ENCODE measurements at regions not wholly inside any gene's neighbourhood (a gene's known extent, or its start where the extent isn't known, plus 50 kb on each side); places are given as distances from the start of the nearest gene placed in this dataset.

DNA sequence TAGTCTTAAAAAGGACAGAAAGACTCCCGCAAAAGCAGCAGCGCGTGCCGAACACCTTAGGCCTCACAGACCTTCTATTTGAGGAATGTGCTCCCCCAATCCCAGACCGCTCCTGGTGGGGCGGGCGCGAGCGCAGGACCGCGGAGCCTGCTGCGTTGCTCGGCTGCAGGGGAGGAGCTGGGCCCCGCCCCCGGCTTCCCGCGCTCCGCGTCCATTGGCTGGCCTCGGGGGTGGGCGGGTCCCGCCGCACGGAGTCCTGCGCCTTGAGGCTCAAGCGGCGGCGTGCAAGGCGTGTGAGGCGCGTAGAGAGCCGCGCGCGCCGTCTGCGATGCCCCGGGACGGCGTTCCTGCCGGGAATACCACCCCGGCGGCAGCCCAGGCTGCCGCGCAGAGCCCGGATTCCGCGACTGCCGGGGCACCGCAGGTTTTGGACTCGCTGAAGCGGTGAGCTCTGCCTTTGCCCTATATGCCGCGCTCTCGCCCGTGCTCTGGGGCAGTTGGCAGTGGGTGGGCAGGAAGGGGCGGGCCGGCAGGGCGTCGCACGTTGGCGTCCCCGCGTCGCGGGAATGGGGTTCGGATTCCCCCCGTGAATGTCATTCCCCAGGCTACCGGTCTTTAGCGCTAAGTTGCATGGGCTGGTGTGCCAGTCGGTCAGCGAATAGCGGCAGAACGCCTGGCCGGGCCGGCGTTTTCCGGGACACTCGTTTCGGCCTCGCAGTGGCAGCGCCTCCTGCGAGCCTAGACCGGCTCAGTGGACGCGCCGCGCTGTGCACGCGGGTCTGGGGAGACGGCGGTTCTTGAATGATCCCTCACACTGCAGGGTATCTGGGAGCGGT, 49.6 kb upstream of the PAIP2B start (continued):
- TF ChIP-seq, protein P1, sequence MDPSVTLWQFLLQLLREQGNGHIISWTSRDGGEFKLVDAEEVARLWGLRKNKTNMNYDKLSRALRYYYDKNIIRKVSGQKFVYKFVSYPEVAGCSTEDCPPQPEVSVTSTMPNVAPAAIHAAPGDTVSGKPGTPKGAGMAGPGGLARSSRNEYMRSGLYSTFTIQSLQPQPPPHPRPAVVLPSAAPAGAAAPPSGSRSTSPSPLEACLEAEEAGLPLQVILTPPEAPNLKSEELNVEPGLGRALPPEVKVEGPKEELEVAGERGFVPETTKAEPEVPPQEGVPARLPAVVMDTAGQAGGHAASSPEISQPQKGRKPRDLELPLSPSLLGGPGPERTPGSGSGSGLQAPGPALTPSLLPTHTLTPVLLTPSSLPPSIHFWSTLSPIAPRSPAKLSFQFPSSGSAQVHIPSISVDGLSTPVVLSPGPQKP (IDR thresholded peaks at IDR 0.05; ENCODE audit: low read depth, low read length), result no peak
- TF ChIP-seq, protein P2, sequence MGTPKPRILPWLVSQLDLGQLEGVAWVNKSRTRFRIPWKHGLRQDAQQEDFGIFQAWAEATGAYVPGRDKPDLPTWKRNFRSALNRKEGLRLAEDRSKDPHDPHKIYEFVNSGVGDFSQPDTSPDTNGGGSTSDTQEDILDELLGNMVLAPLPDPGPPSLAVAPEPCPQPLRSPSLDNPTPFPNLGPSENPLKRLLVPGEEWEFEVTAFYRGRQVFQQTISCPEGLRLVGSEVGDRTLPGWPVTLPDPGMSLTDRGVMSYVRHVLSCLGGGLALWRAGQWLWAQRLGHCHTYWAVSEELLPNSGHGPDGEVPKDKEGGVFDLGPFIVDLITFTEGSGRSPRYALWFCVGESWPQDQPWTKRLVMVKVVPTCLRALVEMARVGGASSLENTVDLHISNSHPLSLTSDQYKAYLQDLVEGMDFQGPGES (IDR thresholded peaks at IDR 0.05), result no peak
- no peak for TF ChIP-seq CHD1 (IDR thresholded peaks at IDR 0.05; ENCODE audit: low read depth, low read length)
- no peak for TF ChIP-seq RAD21 (IDR thresholded peaks at IDR 0.05; ENCODE audit: insufficient read depth, low read depth, low read length)
- TF ChIP-seq, protein P3, sequence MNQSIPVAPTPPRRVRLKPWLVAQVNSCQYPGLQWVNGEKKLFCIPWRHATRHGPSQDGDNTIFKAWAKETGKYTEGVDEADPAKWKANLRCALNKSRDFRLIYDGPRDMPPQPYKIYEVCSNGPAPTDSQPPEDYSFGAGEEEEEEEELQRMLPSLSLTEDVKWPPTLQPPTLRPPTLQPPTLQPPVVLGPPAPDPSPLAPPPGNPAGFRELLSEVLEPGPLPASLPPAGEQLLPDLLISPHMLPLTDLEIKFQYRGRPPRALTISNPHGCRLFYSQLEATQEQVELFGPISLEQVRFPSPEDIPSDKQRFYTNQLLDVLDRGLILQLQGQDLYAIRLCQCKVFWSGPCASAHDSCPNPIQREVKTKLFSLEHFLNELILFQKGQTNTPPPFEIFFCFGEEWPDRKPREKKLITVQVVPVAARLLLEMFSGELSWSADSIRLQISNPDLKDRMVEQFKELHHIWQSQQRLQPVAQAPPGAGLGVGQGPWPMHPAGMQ (IDR thresholded peaks at IDR 0.05; ENCODE audit: borderline replicate concordance), result no peak
- TF ChIP-seq BCL11A (IDR thresholded peaks at IDR 0.05; ENCODE audit: low read depth, low read length), result no peak
- no peak for TF ChIP-seq RAD51 (IDR thresholded peaks at IDR 0.05)
- TF ChIP-seq NR2F1 (conservative IDR thresholded peaks at IDR 0.05), result no peak
- TF ChIP-seq HDAC2 (IDR thresholded peaks at IDR 0.05), result no peak
- peak; percentile 72 for TF ChIP-seq MYC (IDR thresholded peaks at IDR 0.05; ENCODE audit: insufficient read depth, insufficient read length, insufficient replicate concordance, low read length, severe bottlenecking)
- TF ChIP-seq SREBF1 (IDR thresholded peaks at IDR 0.05; ENCODE audit: low read length), result no peak
- no peak for TF ChIP-seq MTA3 (IDR thresholded peaks at IDR 0.05; ENCODE audit: borderline replicate concordance, low read length)
- TF ChIP-seq NBN (IDR thresholded peaks at IDR 0.05), result peak; percentile 47; the same call in 1 of the 2 replicates
- TF ChIP-seq GATAD2B (conservative IDR thresholded peaks at IDR 0.05; ENCODE audit: low read depth), result no peak; the same call in 1 of the 2 replicates
- no peak for TF ChIP-seq JUND (IDR thresholded peaks at IDR 0.05; ENCODE audit: low read depth, low read length)
- peak; percentile 99 for TF ChIP-seq RB1 (IDR thresholded peaks at IDR 0.05; ENCODE audit: borderline replicate concordance)
- TF ChIP-seq PML (IDR thresholded peaks at IDR 0.05; ENCODE audit: low read length), result no peak
- no peak for TF ChIP-seq EED (IDR thresholded peaks at IDR 0.05; ENCODE audit: low read depth)
- TF ChIP-seq, protein P4, sequence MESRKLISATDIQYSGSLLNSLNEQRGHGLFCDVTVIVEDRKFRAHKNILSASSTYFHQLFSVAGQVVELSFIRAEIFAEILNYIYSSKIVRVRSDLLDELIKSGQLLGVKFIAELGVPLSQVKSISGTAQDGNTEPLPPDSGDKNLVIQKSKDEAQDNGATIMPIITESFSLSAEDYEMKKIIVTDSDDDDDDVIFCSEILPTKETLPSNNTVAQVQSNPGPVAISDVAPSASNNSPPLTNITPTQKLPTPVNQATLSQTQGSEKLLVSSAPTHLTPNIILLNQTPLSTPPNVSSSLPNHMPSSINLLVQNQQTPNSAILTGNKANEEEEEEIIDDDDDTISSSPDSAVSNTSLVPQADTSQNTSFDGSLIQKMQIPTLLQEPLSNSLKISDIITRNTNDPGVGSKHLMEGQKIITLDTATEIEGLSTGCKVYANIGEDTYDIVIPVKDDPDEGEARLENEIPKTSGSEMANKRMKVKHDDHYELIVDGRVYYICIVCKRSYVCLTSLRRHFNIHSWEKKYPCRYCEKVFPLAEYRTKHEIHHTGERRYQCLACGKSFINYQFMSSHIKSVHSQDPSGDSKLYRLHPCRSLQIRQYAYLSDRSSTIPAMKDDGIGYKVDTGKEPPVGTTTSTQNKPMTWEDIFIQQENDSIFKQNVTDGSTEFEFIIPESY (IDR thresholded peaks at IDR 0.05), result no peak
- TF ChIP-seq TCF12 (IDR thresholded peaks at IDR 0.05; ENCODE audit: low read depth, low read length), result no peak
- peak; percentile 72 to 78 for TF ChIP-seq IKZF2 (IDR thresholded peaks at IDR 0.05)
- TF ChIP-seq, protein P5, sequence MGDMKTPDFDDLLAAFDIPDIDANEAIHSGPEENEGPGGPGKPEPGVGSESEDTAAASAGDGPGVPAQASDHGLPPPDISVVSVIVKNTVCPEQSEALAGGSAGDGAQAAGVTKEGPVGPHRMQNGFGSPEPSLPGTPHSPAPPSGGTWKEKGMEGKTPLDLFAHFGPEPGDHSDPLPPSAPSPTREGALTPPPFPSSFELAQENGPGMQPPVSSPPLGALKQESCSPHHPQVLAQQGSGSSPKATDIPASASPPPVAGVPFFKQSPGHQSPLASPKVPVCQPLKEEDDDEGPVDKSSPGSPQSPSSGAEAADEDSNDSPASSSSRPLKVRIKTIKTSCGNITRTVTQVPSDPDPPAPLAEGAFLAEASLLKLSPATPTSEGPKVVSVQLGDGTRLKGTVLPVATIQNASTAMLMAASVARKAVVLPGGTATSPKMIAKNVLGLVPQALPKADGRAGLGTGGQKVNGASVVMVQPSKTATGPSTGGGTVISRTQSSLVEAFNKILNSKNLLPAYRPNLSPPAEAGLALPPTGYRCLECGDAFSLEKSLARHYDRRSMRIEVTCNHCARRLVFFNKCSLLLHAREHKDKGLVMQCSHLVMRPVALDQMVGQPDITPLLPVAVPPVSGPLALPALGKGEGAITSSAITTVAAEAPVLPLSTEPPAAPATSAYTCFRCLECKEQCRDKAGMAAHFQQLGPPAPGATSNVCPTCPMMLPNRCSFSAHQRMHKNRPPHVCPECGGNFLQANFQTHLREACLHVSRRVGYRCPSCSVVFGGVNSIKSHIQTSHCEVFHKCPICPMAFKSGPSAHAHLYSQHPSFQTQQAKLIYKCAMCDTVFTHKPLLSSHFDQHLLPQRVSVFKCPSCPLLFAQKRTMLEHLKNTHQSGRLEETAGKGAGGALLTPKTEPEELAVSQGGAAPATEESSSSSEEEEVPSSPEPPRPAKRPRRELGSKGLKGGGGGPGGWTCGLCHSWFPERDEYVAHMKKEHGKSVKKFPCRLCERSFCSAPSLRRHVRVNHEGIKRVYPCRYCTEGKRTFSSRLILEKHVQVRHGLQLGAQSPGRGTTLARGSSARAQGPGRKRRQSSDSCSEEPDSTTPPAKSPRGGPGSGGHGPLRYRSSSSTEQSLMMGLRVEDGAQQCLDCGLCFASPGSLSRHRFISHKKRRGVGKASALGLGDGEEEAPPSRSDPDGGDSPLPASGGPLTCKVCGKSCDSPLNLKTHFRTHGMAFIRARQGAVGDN (IDR thresholded peaks at IDR 0.05), result peak; percentile 74; the same call in 1 of the 2 replicates

All from GM12878 (cell line).